CD4-positive, alpha-beta T cell treated with Interleukin-6 at 100 ng/mL for 8 hours (primary cell): ENCODE measurements at regions not wholly inside any gene's neighbourhood (a gene's known extent, or its start where the extent isn't known, plus 50 kb on each side); places are given as distances from the start of the nearest gene placed in this dataset.

Experiments
- DNase-seq: peaks from one replicate; pipeline ENCODE4 v3.0.0-alpha.2; 2020; ENCODE audit warnings: mixed read lengths, low spot score

DNA sequence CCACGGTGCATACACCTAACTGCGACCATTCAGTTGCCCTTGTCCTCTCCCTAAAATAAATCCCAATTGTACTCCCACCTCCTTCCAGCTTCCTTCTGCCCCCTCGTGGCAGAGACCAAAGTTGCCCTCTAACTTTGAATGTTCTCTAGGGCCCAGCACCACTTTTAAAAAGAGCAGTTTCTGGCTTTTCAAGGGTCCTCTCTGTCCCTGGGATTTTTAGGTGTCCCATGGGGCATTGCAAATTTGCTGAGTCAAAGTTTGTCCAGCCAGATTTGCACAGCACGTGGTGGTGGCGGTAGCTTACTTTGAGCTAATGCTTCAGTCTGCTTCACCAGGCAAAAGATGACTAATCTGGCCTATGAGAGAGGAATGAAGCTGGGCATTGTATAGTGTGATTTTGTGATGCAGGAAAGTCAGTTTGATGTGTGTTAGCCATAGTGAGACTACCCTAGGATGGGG, 100.2 kb downstream of the PERP start:
- no peak for DNase-seq

DNA sequence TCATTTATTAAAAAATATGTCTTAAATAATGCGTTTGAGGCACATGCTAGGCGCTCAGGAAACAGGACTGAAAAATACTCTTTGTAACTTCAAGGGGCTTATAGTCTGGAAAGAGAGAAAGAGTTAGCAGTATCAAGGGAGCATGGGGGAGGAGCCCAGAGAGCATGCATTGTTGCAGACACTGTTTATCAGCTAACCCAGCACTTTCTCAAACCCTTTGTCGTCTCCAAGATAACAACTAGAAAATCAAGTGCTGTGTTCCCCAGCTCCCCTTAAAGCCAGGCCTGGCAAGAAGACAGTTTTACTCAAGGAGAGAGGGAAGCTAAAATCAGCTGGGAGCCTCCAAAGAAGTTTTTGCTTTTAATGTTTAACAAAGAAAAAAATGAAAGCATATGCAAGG, 98.4 kb downstream of the PERP start:
- no peak for DNase-seq

DNA sequence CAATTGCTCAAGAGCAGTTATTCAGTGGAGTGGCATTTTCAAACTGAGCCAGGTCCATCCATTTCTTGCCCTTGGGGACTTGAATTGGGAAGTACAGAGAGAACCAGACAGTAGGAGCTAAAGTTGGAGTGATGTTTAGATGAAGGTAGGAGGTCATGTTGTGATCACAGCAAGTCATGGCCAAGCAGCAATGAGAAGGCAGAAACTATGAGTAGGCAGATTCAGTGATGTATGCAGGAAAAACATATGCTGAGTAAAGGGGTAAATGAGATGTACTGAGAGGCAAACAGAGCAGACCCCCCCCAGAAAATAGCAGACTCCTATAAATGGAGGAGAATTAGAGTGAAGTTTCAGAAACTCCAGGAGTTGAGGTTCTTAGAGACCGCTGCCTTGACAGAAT, 95.8 kb downstream of the PERP start:
- no peak for DNase-seq

DNA sequence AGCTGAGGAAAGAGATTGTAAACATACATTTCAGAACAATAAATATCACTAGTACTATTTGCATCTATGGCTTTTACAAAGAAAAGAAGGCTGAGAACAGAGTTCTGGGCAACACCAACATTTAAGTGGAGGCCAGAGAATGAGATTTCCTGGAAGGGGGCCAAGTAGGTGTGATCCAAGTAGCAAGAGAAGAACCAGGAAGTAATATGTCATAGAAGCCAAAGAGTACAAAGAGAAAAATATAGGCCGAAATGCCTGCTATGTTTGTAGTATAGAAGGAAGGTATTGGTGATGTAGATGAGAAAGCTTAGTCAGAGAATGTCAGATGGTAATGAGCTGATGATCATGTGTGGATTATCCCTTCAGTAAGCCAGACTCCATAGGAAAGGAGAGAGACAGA, 94.5 kb downstream of the PERP start:
- peak; percentile 3 for DNase-seq

DNA sequence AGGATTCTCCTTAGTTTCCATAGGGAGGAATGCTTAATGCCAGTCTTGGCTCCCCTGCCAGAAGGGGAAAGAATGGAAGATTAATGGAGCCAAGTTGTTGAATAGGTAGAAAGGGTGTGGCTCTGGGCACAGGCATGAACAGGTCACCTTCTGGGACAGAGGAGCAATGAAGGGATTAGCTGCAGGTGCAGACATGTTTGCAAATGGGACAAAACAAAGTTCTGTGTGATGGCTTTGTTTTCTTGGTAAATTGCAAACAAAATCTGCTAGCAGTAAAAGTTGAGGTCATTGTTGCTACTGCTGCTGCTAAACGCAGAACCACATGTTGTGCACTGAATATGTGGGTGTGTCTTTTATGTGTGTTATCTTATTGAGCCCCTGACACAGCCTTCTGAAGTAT, 93.3 kb downstream of the PERP start:
- DNase-seq: no peak

DNA sequence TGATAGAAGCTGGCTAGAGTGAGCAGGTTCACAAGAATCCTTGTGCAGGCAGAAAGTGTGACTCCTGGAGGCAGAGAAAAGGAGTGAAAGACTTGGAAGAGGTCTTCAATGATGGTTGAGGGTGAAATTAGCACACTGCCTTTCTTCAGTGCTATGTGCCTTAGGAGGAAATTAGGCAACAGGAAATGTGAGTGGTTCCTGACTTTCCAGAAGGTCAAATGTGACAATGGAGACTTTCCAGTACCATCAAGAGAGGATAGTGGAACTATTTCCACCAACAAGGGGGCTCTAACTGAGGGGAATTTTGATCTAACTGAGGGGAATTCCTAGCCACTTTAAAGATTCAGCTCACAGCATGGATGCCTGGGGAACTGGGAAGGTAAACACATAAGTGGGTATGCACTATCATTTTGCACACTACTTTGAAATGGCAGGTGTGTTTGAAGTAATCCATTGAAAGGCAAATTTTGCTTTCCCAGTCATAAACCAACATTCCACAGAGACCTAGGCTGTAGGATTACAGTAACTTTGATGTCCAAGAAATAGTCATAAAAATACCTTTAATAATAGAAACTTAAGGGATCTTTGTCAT, 90.0 kb downstream of the PERP start:
- no peak for DNase-seq

DNA sequence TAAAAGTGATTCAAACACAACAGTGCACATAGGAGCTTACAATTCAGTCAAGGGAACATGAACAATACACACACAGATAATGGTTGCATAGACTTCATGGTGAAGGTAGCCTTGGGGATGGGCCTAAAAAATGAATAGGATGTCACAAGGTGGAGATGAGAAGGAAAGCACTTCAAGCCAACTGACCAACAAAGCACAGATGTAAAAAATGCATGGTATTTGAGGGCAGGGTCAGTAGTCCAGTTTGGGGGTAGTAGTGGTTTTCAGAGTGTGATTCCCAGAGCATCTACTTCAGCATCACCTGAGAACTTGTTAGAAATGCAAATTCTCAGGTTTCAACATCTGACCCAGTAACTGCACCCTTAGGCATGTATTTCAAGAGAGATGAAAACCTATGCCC, 88.9 kb downstream of the PERP start:
- no peak for DNase-seq

DNA sequence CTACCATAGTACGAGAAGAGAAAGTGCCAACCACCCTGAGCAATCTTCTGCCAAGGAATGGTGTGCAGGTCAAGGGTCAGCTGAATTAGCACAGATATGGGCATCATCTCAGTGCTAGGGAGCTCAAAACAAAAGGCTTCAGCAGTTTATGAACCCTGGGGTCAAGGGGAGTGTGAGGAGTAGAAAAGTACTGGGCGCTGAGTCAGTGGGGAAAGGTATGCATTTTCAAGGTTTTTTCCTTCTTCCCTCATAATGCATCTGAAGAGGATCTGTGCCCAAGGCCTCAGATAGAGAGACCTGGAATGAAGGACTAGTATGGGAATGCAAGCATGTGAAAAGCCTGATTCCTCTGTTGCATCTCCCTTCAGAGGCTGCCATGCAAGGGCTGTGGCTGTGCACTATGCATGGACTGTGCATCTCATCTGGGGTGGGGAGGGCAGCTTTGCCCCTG, 81.7 kb downstream of the PERP start:
- no peak for DNase-seq

DNA sequence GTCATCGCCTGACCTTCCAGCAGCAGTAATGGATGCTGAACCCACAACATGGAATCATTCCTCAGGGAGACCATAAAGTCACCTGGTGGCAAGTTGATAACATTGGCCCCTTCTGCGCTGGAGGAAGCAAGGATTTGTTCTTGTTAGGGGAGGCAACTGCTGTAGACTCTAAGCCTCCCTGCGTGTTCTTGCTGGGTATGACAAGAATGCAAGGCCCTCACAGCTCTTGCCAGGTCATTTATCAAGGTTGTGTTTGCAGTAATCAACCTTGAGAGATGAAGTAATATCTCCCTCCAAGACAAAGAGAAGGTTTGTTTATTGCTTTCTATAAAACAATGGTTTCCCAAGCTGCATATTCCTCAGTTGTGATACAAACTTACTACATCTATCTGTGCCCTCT, 80.9 kb downstream of the PERP start:
- no peak for DNase-seq

DNA sequence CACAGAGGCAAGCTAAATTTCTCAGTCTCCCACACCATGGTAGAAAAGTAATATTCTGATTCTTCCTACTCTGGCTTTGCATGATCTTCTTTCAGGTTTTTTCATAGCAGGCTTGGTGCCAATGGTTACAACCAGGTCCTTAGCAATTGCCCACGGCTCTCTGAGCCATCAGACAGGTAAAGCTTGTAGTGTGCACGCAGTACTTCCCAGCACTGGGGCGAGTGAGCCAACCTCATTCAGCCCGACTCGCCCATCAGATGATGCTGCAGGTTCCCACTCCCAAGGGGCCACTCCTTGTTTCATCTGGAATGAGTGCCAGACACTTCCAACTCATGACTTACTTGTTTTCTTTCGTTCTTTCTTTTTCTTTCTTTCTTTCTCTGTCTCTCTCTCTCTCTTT, 78.3 kb downstream of the PERP start:
- DNase-seq: no peak

DNA sequence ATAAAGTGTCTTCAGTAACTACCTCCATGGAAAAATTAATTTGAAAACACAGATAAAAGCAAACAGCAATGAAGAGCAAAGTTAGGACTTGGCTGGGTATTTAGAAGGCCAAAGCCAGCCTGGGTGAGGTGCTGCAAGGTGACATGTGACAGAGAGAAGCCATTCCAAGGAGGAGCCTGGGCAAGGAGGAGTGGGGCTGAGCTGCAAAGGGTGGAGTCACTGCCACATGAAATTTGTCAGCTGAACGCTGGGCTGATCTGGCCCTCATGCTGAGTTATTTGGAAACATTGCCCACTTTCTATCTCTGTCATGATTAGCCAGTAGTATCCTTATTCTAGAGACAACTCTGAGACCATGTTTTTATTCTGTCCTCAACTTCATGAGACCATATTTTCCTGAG, 76.3 kb downstream of the PERP start:
- DNase-seq: no peak

DNA sequence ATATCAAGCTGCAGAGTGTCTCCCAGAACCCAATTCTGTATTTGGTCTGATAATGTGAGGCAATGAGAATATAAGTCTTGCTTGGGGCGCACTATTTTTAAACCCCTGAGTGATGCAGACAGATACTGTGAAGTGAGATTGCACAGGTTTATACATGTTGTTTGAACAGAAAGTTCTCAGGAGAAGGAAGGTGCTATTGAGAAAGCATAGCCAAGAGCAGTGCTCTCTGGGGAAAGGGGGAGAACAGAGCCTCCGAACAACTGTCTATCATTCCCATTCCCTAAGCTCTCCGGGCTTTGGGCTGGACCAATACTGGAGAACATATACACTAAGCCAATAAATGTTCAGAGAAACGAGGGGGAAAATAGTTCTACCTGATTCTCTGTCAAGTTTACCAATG, 75.8 kb downstream of the PERP start:
- DNase-seq: no peak

DNA sequence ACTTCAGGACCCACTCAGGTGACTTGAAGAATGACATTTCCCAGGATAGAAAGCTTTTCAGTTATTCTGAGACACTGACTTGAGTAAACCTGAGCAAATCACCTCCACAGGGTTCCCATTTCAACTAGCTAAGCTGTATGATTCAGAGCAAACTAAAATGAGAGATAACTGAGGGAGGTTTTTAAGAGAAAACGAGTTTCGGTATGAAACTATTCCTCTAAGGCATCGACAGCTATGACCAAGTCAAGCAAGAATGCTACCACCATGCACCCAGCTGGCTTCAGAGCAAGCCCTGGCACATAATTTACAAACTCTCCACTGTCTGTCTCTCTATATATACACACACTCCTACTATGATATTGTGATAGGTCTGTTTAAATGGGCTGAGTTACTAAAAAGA, 75.4 kb downstream of the PERP start:
- DNase-seq: no peak

DNA sequence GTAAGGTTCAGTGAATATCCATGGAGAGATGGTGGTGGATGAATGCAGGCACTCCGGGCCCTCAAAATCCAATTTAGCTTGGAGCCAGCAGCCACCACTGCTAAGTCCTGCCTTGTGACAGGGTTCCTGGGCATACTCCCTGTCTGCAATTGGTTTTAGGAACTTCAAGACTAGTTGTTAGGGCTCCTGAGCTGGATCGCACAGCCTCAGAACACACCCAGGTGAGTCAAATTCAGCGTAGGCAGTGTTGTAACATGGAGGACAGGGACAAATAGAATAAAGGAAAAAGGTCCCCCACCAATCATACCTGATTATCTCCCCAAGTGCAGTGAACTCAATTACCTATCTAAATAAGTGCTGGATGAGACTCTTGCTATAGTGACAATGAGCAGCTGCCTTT, 74.6 kb downstream of the PERP start:
- no peak for DNase-seq

DNA sequence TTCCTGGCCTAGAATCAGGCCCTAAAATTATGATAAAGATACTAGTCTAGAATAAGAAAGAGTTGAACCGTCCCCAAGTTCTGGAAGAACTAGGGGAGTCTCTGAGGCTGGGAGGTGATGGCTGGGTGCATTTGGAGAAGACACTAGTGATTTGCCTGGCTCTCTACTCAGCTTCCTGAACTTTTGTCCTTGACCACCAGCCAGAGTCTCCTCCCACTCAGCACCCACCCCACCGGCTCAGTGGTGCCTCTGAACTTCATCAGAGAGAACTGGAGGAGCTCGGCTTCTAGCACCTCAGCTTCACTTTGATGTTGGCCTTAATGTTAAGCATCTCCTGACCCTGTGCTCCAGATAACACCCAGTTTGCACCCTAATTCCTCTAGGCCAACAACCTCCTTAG, 73.0 kb downstream of the PERP start:
- no peak for DNase-seq

DNA sequence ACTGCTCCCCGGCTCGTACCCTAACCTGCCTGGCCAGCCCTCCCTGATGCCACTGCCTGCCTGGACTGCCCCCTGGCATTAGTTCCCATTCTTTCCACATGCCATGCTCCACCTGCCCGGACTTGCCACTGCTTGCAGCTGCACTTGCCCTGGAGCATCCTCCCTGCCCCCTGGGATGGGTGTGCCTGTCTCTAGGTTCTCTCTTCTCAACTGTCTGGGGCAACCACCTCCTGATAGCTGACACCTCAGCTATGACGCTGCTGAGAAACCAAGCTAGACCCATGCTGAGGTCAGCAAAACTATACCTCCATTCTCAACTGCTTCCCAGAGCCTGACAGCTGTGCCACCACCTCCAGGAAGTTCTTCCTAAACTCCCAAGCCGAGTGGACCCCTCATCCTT, 72.1 kb downstream of the PERP start:
- no peak for DNase-seq

DNA sequence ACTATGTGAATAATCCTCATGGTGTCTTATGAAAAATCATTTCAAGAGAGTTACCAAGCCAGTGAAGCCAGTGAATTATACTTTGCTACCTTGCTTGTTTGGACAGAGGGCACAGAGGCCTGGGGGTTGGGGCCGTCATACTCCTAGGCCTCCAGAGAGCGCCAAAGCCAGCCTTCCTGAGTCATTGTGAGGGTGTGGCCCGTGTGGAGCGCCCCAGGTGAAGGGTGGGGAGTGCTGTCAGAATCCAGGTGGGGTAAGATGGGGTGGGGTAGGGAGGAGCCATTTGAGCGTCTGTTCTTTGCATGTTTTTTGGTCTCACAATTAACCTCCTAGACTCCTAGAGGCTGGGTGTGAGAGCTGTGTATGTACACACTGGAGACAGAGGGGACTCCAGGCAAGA, 71.1 kb downstream of the PERP start:
- no peak for DNase-seq

DNA sequence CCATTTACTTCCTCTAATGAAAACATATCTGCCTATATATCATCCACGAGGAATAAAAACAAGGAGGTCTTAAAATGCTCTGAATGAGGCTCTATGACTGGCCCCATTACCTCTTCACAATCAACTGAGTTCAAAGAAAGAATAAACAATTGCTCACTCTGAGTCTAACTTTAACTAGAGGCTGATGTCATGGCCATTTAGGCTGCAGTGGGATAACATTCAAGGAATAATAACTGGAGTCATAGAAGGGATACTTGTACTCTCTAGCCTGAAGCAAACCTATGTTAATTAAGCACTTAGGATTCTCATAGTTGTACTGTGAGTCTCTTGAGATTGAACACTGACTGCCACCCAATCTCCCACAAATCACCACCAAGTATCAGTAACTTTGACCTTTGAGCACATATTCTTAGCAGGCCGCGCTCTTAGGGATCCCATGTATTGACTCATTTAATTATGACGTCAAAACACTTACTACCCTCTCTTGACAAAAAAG, 70.2 kb downstream of the PERP start:
- DNase-seq: no peak

DNA sequence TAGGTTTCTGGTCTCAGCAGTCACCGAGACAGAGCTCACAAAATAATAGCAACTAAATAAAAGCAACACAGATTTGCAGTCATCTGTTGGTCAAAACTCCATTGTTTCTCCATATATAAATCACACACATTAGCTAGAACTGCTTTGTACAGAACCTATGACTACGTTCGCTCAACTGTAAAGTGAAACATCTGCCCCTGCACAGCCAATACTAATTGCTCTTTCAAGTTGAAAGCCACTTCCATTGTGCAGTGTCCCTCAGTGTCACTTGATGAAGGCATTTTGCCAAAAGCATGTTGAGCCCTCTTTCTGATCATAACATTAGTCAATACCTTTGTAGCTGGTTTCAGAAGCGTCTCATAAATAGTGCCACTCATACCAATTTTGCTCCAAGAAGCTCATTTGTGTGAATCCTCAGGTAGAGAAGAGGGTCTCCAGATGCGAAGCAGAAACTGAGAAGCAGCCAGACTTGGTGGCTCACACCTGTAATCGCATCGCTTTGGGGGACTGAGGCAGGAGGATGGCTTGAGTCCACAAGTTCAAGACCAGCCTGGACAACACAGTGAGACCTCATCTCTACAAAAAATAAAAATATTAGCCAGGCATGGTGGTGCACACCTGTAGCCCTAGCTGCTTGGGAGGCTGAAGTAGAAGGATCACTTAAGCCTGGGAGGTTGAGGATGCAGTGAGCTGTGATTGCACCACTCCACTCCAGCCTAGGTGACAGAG, 68.9 kb downstream of the PERP start:
- DNase-seq: no peak
